K562 (cell line): ENCODE measurements at regions not wholly inside any gene's neighbourhood (a gene's known extent, or its start where the extent isn't known, plus 50 kb on each side); places are given as distances from the start of the nearest gene placed in this dataset.
A peak's percentile ranks its signal among the peaks of the same experiment; 100 is the strongest.

Source experiments
- CREB3 ChIP-seq: fragments of 450-650 bp; conservative IDR thresholded peaks from 2 replicates; pipeline ENCODE4 v1.6.1; 2016; ENCODE audit warnings: missing genetic modification characterization, low read depth, mild to moderate bottlenecking, missing compliant biosample characterization, moderate library complexity
- DMBX1 ChIP-seq: fragments of 250-450 bp; sonication (Bioruptor Pico); IDR thresholded peaks from 2 replicates; pipeline ENCODE4 v1.8.0; 2022; ENCODE audit warnings: inconsistent platforms, mild to moderate bottlenecking, moderate library complexity, borderline replicate concordance
- DPF2 ChIP-seq: fragments of 450-650 bp; IDR thresholded peaks from 2 replicates; pipeline ENCODE4 v1.6.1; 2016
- HCFC1 ChIP-seq: IDR thresholded peaks from 2 replicates; pipeline ENCODE4 v1.6.1; 2012; ENCODE audit warnings: low read depth, low read length, improper control_type of control experiment
- HDAC6 ChIP-seq: IDR thresholded peaks from 2 replicates; pipeline ENCODE4 v1.6.1; 2012; ENCODE audit warnings: low read depth, mild to moderate bottlenecking, control low read depth, inconsistent platforms, low read length, moderate library complexity
- ILK ChIP-seq: fragments of 450-650 bp; IDR thresholded peaks from 2 replicates; pipeline ENCODE4 v1.6.1; 2016; ENCODE audit warnings: missing genetic modification characterization, low read depth, mild to moderate bottlenecking, missing compliant biosample characterization, moderate library complexity, borderline replicate concordance
- MAZ ChIP-seq, 2 experiments: fragments of 450-650 bp in 1 of 2; sonication (generic) in 1 of 2; formaldehyde crosslinking; IDR thresholded peaks in 1 of 2; conservative IDR thresholded peaks in 1 of 2; 2 replicates each; pipeline versions ENCODE4 v1.4.0 to v1.5.0; 2020; ENCODE audit warnings: mild to moderate bottlenecking in 1 of 2, missing genetic modification reagents in 1 of 2
- NFE2 ChIP-seq: IDR thresholded peaks from 2 replicates; pipeline ENCODE4 v1.6.1; 2014; ENCODE audit warnings: antibody characterized with exemption, low read depth
- SIN3A ChIP-seq, 2 experiments: fragments of 150-350 bp in 1 of 2; IDR thresholded peaks; 2 replicates each; pipeline ENCODE4 v1.6.1; 2011 to 2016; ENCODE audit warnings: borderline replicate concordance in 2 of 2, low read depth in 2 of 2, low read length in 2 of 2, mild to moderate bottlenecking in 2 of 2, moderate library complexity in 2 of 2; ENCODE audit not compliant: control insufficient read depth in 1 of 2
- SP2 ChIP-seq: IDR thresholded peaks from 2 replicates; pipeline ENCODE4 v1.6.1; 2011; ENCODE audit warnings: mild to moderate bottlenecking, low read depth, low read length, moderate library complexity; ENCODE audit not compliant: poor library complexity, severe bottlenecking; ENCODE audit errors: extremely low read depth
- TRIM25 ChIP-seq: fragments of 450-650 bp; IDR thresholded peaks from 2 replicates; pipeline ENCODE4 v1.7.0; 2016; ENCODE audit warnings: borderline replicate concordance
- TSHZ1 ChIP-seq: fragments of 250-450 bp; sonication (Bioruptor Pico); IDR thresholded peaks from 2 replicates; pipeline ENCODE4 v1.4.0; 2020; ENCODE audit warnings: mild to moderate bottlenecking, moderate library complexity
- USF2 ChIP-seq: sonication (generic); formaldehyde crosslinking; IDR thresholded peaks from 2 replicates; pipeline ENCODE4 v1.5.0; 2020; ENCODE audit warnings: missing genetic modification reagents
- YBX1 ChIP-seq: fragments of 450-650 bp; IDR thresholded peaks from 2 replicates; pipeline ENCODE4 v1.7.1; 2016; ENCODE audit warnings: mild to moderate bottlenecking
- YY1 ChIP-seq, 3 experiments: IDR thresholded peaks; 2 replicates each; pipeline ENCODE4 v1.6.1; 2011; ENCODE audit warnings: low read length in 2 of 3, mild to moderate bottlenecking in 2 of 3, moderate library complexity in 2 of 3, borderline replicate concordance in 1 of 3, control low read depth in 1 of 3, low read depth in 1 of 3; ENCODE audit not compliant: insufficient read depth in 3 of 3, insufficient replicate concordance in 2 of 3, control insufficient read depth in 1 of 3, insufficient read length in 1 of 3; ENCODE audit errors: extremely low read depth in 1 of 3
- ZNF263 ChIP-seq: sonication (generic); formaldehyde crosslinking; IDR thresholded peaks from 2 replicates; pipeline ENCODE4 v1.8.0; 2022; ENCODE audit warnings: mild to moderate bottlenecking, missing genetic modification reagents, borderline replicate concordance

GRCh38 chr22:22702237-22703202 is 58.1 kb downstream of the GGTLC2 start (continued):
- TF ChIP-seq YY1 (IDR thresholded peaks at IDR 0.05; ENCODE audit: borderline replicate concordance in 1 of 3, control insufficient read depth in 1 of 3, extremely low read depth in 1 of 3, insufficient read depth in 3 of 3, insufficient read length in 1 of 3, insufficient replicate concordance in 2 of 3, low read depth in 1 of 3, low read length in 2 of 3) (no peak), NFE2 (no peak), HCFC1 (no peak), MAZ (CRISPR knock-in tag; conservative IDR thresholded peaks at IDR 0.05 in 1 of 2, IDR thresholded peaks at IDR 0.05 in 1 of 2) (peak in 1 of 2 experiments; percentile 75; a peak in 1 of 4 replicates), YBX1 (no peak), ZNF263 (CRISPR knock-in tag) (no peak), CREB3 (tag) (no peak), TRIM25 (no peak), HDAC6 (no peak), DPF2 (no peak), SIN3A (IDR thresholded peaks at IDR 0.05; ENCODE audit: borderline replicate concordance in 2 of 2, control insufficient read depth in 1 of 2, low read depth in 2 of 2, low read length in 2 of 2) (0 out of 4 replicates have a peak, but pooled peaks of 1 of the 2 experiments have one; percentile 1), USF2 (CRISPR knock-in tag) (no peak), SP2 (no peak), ILK (peak; percentile 66; the same call in 1 of the 2 replicates), DMBX1 (CRISPR knock-in tag) (no peak), TSHZ1 (CRISPR knock-in tag) (no peak)
